OCI-LY7 (cell line): ENCODE measurements at regions not wholly inside any gene's neighbourhood (a gene's known extent, or its start where the extent isn't known, plus 50 kb on each side); places are given as distances from the start of the nearest gene placed in this dataset.

Experiments
- BruUV-seq: library from RNA; stranded (reverse); fragments of 400-500 nt; replicated peaks from 2 replicates; lab custom pipeline; 2021; lab: Mats Ljungman, UMichigan
- CTCF ChIA-PET: fragments of 300-600 bp; sonication (Branson Sonifier 250); formaldehyde crosslinking; loops from one replicate; lab custom pipeline; 2022; ENCODE audit warnings: antibody characterized with exemption; ENCODE audit not compliant: unreplicated experiment; lab: Charles Lee
- POLR2A ChIA-PET: fragments of 300-600 bp; sonication (Branson Sonifier 250); formaldehyde crosslinking; loops from one replicate; lab custom pipeline; 2022; ENCODE audit warnings: antibody characterized with exemption; lab: Charles Lee
- DNase-seq: peaks from one replicate; pipeline ENCODE4 v3.0.0-alpha.2; 2015; ENCODE audit warnings: low spot score
- H2AFZ ChIP-seq: fragments of 200-600 bp; sonication (generic), shearing (Covaris generic); 2 replicates; pipeline ENCODE4 v1.6.1; 2014; ENCODE audit warnings: mild to moderate bottlenecking, antibody characterized with exemption, low read length, moderate library complexity
- H3K27ac ChIP-seq: fragments of 200-600 bp; sonication (generic); 2 replicates; pipeline ENCODE4 v1.5.1; 2014; ENCODE audit warnings: mixed run types, low read depth, mild to moderate bottlenecking, moderate library complexity, low read length, inconsistent platforms; ENCODE audit not compliant: poor library complexity, severe bottlenecking
- H3K36me3 ChIP-seq: fragments of 200-600 bp; sonication (generic); 2 replicates; pipeline ENCODE4 v1.6.1; 2014; ENCODE audit warnings: mild to moderate bottlenecking, antibody characterized with exemption, low read length, moderate library complexity, mixed read lengths; ENCODE audit not compliant: insufficient read depth
- H3K4me1 ChIP-seq: fragments of 200-600 bp; sonication (generic); 2 replicates; pipeline ENCODE4 v1.5.1; 2014; ENCODE audit warnings: mild to moderate bottlenecking, low read length; ENCODE audit not compliant: insufficient read depth, poor library complexity, severe bottlenecking
- H3K4me2 ChIP-seq: fragments of 200-600 bp; sonication (generic); 2 replicates; pipeline ENCODE4 v1.6.1; 2014; ENCODE audit warnings: mild to moderate bottlenecking, low read length
- H3K4me3 ChIP-seq: fragments of 200-600 bp; sonication (generic); 2 replicates; pipeline ENCODE4 v1.5.1; 2014; ENCODE audit warnings: mild to moderate bottlenecking, low read depth, low read length; ENCODE audit not compliant: poor library complexity, severe bottlenecking
- H3K79me2 ChIP-seq: fragments of 200-600 bp; sonication (generic); 2 replicates; pipeline ENCODE4 v1.6.1; 2016; ENCODE audit warnings: low read depth, mild to moderate bottlenecking, low read length, moderate library complexity, mixed read lengths; ENCODE audit not compliant: insufficient read depth
- H3K9me2 ChIP-seq: fragments of 200-600 bp; sonication (generic); 2 replicates; pipeline ENCODE4 v1.6.1; 2016; ENCODE audit warnings: mild to moderate bottlenecking, low read length, mixed read lengths; ENCODE audit not compliant: insufficient read depth
- H3K9me3 ChIP-seq: fragments of 200-600 bp; sonication (generic); 2 replicates; pipeline ENCODE4 v1.6.1; 2014; ENCODE audit warnings: mild to moderate bottlenecking, mixed run types, low read length, mixed read lengths
- H4K20me1 ChIP-seq: fragments of 200-600 bp; sonication (generic); 2 replicates; pipeline ENCODE4 v1.6.1; 2014; ENCODE audit warnings: mild to moderate bottlenecking, antibody characterized with exemption, low read length, moderate library complexity, mixed read lengths; ENCODE audit not compliant: insufficient read depth
- EZH2phosphoT487 ChIP-seq: fragments of 200-600 bp; sonication (generic); IDR thresholded peaks from 2 replicates; pipeline ENCODE4 v1.6.1; 2018; ENCODE audit warnings: low read depth, borderline replicate concordance, mild to moderate bottlenecking, mixed run types, antibody characterized with exemption, low read length, moderate library complexity, mixed read lengths
- intact Hi-C: fragments of 100-400 bp; cut with micrococcal nuclease; formaldehyde crosslinking; loops from one replicate; pipeline ENCODE4 v1.10.0; 2022; ENCODE audit not compliant: unreplicated experiment
- TF ChIP-seq, protein P1 (sequence below): fragments of 200-600 bp; sonication (generic); conservative IDR thresholded peaks from 2 replicates; pipeline ENCODE4 v1.5.1; 2014; ENCODE audit warnings: mild to moderate bottlenecking, antibody characterized with exemption, low read length, moderate library complexity, mixed read lengths

DNA sequence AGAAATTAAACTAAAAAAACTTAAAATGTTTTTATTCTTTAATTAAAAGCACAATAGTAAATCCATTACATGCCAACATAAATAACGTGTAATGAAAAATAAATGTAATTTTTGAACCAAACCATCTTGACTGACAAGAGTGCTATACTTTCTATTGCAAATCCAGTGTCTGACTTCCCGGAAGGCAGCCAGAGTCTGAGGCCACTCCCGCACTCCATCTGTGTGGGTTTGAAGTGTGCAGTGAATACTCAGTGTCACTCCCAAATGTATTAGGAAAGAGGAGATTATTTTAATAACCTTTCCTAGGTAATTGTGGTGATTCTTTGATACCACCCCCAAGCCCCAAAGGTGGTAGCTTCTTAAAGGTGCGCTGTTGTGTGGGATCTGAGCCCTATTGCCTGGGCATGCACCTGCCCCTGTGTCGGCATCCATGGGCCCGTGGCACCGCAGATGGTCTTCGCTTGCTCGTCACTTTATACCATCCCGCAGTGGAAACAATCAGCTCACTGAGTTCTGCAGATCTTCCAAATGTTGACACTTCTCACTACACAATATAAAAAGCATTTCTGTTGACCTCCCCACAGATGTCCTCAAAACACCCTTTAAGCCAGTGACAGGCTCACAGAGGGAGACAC is 391.2 kb downstream of the THBS2 start:
- POLR2A ChIA-PET: no interaction called here

GRCh38 chr6:168860987-168861386 is 392.7 kb downstream of the THBS2 start:
- H3K9me2 ChIP-seq: no peaks in the 10 kb centered on the region
- H2AFZ ChIP-seq: no peak overlapping the region
- no peak overlapping the region for H3K27ac ChIP-seq
- intact Hi-C loops: no loop called here
- no peaks in the 10 kb centered on the region for H3K4me1 ChIP-seq
- no peaks in the 10 kb centered on the region for H3K36me3 ChIP-seq
- H3K9me3 ChIP-seq: no peaks in the 10 kb centered on the region
- H4K20me1 ChIP-seq: no peaks in the 10 kb centered on the region
- TF ChIP-seq EZH2phosphoT487: no peak
- TF ChIP-seq, protein P1, sequence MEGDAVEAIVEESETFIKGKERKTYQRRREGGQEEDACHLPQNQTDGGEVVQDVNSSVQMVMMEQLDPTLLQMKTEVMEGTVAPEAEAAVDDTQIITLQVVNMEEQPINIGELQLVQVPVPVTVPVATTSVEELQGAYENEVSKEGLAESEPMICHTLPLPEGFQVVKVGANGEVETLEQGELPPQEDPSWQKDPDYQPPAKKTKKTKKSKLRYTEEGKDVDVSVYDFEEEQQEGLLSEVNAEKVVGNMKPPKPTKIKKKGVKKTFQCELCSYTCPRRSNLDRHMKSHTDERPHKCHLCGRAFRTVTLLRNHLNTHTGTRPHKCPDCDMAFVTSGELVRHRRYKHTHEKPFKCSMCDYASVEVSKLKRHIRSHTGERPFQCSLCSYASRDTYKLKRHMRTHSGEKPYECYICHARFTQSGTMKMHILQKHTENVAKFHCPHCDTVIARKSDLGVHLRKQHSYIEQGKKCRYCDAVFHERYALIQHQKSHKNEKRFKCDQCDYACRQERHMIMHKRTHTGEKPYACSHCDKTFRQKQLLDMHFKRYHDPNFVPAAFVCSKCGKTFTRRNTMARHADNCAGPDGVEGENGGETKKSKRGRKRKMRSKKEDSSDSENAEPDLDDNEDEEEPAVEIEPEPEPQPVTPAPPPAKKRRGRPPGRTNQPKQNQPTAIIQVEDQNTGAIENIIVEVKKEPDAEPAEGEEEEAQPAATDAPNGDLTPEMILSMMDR: no peak
- DNase-seq: no peak
- no peak overlapping the region for H3K4me3 ChIP-seq
- no peak overlapping the region for H3K4me2 ChIP-seq
- ChIA-PET POLR2A (no interaction called here), CTCF (no interaction called here)
- no peaks in the 10 kb centered on the region for H3K79me2 ChIP-seq
- BruUV-seq: no TSS peak

More for the DNA sequence above, 391.2 kb downstream of the THBS2 start:
- Histone ChIP-seq H3K9me3 (no peaks in the 10 kb centered on the region), H4K20me1 (no peaks in the 10 kb centered on the region), H3K27ac (no peak overlapping the region), H3K36me3 (no peaks in the 10 kb centered on the region), H3K4me1 (no peaks in the 10 kb centered on the region), H3K9me2 (no peaks in the 10 kb centered on the region), H2AFZ (no peak overlapping the region), H3K4me3 (no peak overlapping the region), H3K4me2 (no peak overlapping the region), H3K79me2 (no peaks in the 10 kb centered on the region)
- CTCF ChIA-PET: no interaction called here
- no TSS peak for BruUV-seq
- no peak for TF ChIP-seq EZH2phosphoT487
- TF ChIP-seq, protein P1: no peak
- intact Hi-C loops: no loop called here
- no peak for DNase-seq

DNA sequence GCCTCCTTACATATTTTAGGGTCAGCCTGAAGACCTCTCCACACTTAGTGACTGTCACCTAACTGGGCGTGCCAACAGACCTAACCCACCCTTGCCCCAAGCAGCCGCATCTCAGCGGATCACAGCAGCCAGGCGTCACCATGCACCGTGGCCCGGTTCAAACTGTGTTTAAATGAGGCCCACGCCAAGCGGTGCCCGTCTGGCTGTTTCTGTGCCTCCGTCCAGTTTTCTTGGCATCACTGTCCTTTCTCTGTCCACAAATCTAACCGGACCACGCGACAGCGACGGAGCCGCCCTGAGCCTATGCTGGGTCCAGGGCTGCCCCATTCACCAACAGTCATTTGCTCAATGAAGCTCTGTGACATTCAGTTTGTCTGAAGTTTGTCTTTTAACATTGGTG is 393.3 kb downstream of the THBS2 start:
- TF ChIP-seq, protein P1: no peak
- no peak for TF ChIP-seq EZH2phosphoT487
- Histone ChIP-seq H2AFZ (no peak overlapping the region), H4K20me1 (no peaks in the 10 kb centered on the region), H3K9me2 (no peaks in the 10 kb centered on the region), H3K36me3 (no peaks in the 10 kb centered on the region), H3K4me1 (no peaks in the 10 kb centered on the region), H3K27ac (no peak overlapping the region), H3K9me3 (no peaks in the 10 kb centered on the region), H3K4me2 (no peak overlapping the region), H3K4me3 (no peak overlapping the region), H3K79me2 (no peaks in the 10 kb centered on the region)
- CTCF ChIA-PET: no interaction called here
- intact Hi-C loops: no loop called here
- no TSS peak for BruUV-seq
- no peak for DNase-seq
- POLR2A ChIA-PET: no interaction called here
